GM13977 (cell line): ENCODE measurements at regions not wholly inside any gene's neighbourhood (a gene's known extent, or its start where the extent isn't known, plus 50 kb on each side); places are given as distances from the start of the nearest gene placed in this dataset.

Source experiments
- DNase-seq: peaks from one replicate; pipeline ENCODE4 v3.0.0; 2012; ENCODE audit warnings: low spot score
- CTCF ChIP-seq: IDR thresholded peaks from 2 replicates; pipeline ENCODE4 v1.5.1; 2012; ENCODE audit warnings: mild to moderate bottlenecking, control low read depth; ENCODE audit not compliant: insufficient read depth; ENCODE audit errors: extremely low read depth, missing control alignments
- in situ Hi-C: fragments of 300-500 bp; cut with MboI; formaldehyde crosslinking; loops from one replicate; pipeline ENCODE4 v1.12.0; 2022; ENCODE audit warnings: low sequenced_read_pairs, low pct_unique_long_range_greater_than_20kb, mixed read lengths, inconsistent platforms; ENCODE audit not compliant: unreplicated experiment

GRCh38 chr7:96931891-96932290, 73.5 kb upstream of the DLX6 start:
- no peak for TF ChIP-seq CTCF
- no peak for DNase-seq
- in situ Hi-C loops: no loop called here

GRCh38 chr7:96933067-96933645, 72.2 kb upstream of the DLX6 start:
- in situ Hi-C loops: no loop called here
- TF ChIP-seq CTCF: no peak
- no peak for DNase-seq

- no peak for TF ChIP-seq CTCF
- in situ Hi-C loops: no loop called here
- no peak for DNase-seq
Observed at GRCh38 chr7:96936621-96937020, 68.7 kb upstream of the DLX6 start.

- no peak for TF ChIP-seq CTCF
- in situ Hi-C loops: no loop called here
- DNase-seq: no peak
Observed at GRCh38 chr7:96942112-96942511, 63.2 kb upstream of the DLX6 start.

DNA sequence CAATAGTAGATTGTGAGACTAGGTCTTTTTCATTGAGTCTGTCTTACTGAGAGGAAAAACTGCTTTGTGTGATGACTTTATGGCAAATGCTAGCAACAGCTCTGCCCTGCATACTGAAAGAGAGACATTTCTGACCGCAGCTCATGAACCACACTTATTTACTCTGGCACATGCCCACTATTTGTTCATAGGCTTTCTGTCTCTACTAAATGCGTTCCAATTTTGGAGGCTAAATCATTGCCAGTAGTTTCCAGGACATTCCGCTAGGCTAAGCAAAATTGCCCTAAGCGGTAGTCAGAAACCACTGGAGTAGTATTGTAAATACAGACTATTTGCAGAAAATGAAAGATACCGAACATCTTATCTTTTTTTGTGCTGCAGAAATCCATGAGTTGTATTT, 55.6 kb upstream of the DLX6 start:
- in situ Hi-C loops: no loop called here
- DNase-seq: no peak
- TF ChIP-seq CTCF: no peak

DNA sequence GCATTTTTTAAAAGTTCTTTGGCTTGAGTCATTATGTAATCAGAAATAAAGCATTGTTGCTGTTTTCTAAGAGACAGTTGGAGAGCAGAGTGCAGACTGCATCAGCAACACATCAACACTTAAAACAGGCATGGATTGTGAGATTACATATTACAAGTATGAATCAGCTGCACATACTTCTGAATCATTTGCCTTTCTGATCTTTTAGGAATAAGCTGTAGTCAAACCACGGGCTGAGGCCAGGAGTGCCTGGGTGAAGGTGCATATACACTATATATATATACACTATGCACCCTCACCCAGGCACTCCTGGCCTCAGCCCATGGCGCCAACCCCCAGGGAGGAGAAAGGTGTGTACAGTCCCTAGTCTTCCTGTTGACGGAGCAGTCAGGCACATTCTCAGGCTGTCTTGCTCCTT, 52.4 kb upstream of the DLX6 start:
- in situ Hi-C loops: no loop called here
- no peak for TF ChIP-seq CTCF
- DNase-seq: no peak
